Retinal pigment epithelial cell (primary cell): ENCODE measurements at regions not wholly inside any gene's neighbourhood (a gene's known extent, or its start where the extent isn't known, plus 50 kb on each side); places are given as distances from the start of the nearest gene placed in this dataset.

ENCODE experiments used
- DNase-seq: peaks from one replicate; pipeline ENCODE4 v3.0.0-alpha.2; 2010; ENCODE audit warnings: low read depth
- H3K4me3 ChIP-seq: 2 replicates; pipeline ENCODE4 v1.5.1; 2011; ENCODE audit warnings: mild to moderate bottlenecking, low read length, control low read depth, moderate library complexity
- TF ChIP-seq, protein P1 (sequence below): conservative IDR thresholded peaks from 2 replicates; pipeline ENCODE4 v1.5.1; 2011; ENCODE audit warnings: low read depth, low read length, control low read depth, inconsistent platforms

DNA sequence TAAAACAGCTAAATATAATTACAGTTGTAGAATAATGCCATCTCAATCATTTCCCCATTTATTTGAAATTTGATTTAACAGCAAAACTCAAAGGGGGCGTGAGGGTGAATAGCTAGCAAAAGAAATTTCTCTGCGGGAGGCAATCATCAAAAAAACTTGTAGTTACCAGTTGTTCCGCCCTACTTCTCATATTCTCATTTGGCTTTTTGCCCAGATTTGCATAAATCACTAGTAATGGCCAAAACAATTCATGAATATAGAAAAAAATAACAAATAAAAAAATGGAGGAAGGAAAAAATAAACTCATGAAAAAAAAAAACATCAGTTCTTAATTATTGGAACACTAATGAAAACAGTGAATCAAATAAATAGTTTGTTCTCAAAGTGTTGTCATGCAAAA, 722.6 kb upstream of the KIF2B start:
- TF ChIP-seq, protein P1, sequence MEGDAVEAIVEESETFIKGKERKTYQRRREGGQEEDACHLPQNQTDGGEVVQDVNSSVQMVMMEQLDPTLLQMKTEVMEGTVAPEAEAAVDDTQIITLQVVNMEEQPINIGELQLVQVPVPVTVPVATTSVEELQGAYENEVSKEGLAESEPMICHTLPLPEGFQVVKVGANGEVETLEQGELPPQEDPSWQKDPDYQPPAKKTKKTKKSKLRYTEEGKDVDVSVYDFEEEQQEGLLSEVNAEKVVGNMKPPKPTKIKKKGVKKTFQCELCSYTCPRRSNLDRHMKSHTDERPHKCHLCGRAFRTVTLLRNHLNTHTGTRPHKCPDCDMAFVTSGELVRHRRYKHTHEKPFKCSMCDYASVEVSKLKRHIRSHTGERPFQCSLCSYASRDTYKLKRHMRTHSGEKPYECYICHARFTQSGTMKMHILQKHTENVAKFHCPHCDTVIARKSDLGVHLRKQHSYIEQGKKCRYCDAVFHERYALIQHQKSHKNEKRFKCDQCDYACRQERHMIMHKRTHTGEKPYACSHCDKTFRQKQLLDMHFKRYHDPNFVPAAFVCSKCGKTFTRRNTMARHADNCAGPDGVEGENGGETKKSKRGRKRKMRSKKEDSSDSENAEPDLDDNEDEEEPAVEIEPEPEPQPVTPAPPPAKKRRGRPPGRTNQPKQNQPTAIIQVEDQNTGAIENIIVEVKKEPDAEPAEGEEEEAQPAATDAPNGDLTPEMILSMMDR: no peak
- H3K4me3 ChIP-seq: no peak overlapping the region
- no peak for DNase-seq

DNA sequence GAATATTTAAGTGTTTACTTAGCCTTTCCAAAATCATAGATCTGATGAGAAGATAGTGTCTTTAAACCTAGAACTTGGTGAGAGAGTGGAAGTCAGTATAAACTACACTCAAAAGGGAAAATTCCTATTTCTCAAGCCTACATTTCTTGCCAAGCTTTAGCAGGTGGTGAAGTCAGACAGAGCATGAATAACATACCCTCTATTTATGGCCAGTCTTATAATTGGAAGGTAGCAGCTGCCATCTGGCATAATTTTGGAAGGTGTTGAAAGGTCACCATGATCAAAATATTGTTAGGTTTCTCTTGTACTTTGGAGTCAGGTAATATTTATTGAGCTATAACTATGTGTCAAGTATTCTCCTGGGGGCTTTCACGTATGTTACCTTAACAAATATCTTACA, 729.3 kb upstream of the KIF2B start:
- TF ChIP-seq, protein P1: no peak
- no peak overlapping the region for H3K4me3 ChIP-seq
- no peak for DNase-seq

DNA sequence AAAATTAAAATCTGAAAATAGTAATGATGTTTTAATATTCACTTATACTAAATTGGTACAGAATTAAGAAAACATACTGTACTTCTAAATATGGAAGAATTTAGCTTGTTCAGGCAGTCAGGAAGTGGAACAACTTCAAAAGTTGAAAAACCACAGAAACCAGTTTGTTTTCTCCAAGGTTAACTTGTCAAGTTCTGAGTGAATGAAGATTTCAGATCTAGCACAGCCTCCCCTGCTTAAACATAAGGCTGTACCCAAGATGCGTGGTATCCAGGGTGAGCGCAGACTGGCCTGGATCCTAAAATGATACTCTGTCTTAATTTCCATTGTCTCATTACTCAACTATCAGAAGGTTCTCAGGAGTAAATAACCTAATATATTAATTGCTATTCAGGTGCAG, 730.7 kb upstream of the KIF2B start:
- no peak overlapping the region for H3K4me3 ChIP-seq
- no peak for DNase-seq
- TF ChIP-seq, protein P1: no peak

DNA sequence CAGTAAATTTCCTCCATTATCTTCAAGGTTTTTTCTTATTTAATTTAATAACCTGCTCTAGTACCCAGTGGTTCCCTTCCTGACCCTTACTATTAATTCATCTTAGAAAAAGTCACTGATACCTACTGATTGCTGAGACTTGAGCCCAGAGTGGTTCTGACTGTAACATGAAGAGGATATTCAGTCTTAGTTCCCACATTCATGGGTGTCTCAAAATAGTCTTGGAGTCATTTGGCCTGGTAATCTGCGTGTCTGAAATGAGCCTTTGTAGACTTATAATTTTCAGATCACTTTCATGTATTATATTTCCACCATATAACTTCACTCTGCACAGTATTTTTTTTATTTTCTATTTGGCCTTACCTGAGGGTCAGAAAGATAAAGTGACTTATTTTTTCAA, 732.0 kb upstream of the KIF2B start:
- no peak for DNase-seq
- H3K4me3 ChIP-seq: no peak overlapping the region
- TF ChIP-seq, protein P1: no peak

DNA sequence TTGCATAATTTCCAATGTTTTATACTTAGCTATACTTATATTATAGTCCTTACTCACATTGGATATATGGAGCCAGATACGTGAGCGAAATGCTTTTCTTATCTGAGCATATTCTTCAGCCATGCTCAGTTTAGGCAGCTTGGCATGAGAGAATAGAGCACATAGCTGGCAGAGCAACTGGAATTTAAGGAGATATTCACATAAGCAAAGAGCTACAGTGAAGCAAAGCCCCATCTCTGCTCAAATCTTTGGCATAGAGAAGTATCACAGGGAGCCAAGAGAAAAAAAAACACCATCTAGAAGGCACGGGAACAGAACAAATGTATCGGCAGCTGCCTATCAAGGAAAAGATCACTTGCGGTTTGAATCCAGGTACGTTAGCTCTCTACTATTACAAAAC, 734.2 kb upstream of the KIF2B start:
- DNase-seq: no peak
- H3K4me3 ChIP-seq: no peak overlapping the region
- TF ChIP-seq, protein P1: no peak

DNA sequence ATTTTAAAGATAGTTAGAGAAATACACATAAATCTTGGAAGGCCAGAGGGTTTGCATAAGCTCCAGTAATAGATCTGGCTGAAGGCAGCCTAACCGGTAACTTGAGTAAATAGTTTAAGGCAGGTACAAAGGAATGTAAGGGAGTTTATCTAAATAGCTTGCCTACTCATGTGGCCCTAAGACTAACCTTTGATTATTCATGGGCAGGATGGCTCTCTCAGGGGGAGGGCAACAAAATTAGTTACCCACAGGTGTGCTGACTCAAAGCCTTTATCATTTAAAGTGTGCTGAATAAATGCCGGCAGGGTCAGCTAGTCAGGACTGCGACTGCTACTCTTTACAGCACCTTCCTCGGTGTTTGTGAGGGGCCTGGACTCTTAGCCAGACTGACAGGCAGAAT, 761.3 kb upstream of the KIF2B start:
- DNase-seq: no peak
- TF ChIP-seq, protein P1: no peak
- no peak overlapping the region for H3K4me3 ChIP-seq

DNA sequence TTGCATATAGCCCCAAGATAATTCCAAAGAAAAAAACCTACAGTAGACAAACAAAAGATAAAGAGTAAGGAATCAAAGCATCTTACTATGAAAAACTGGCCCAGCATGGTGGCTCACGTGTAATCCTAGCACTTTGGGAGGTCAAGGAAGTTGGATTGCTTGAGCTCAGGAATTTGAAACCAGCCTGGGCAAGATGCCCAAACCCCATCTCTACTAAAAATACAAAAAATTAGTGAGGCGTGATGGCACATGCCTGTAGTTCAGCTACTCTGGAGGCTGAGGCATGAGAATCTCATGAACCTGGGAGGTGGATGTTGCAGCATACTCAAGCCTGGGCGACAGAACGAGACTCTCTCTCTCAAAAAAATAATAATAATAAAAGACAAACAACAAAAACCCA, 764.7 kb upstream of the KIF2B start:
- TF ChIP-seq, protein P1: no peak
- DNase-seq: no peak
- no peak overlapping the region for H3K4me3 ChIP-seq
